Naive B cell (primary cell): ENCODE measurements at regions not wholly inside any gene's neighbourhood (a gene's known extent, or its start where the extent isn't known, plus 50 kb on each side); places are given as distances from the start of the nearest gene placed in this dataset.
"Not testable (repeated sequence)": the region's sequence is repeated elsewhere in the genome, so short reads cannot be mapped to it uniquely, and the experiment has no call there.

Experiments used
- ATAC-seq, 2 donors: fragments of 150-1000 bp; cut with Tn5 transposase; 2 replicates each; pipeline ENCODE4 v1.10.0; 2021; ENCODE audit warnings: low read depth in 2 of 2, mild to moderate bottlenecking in 2 of 2, moderate library complexity in 2 of 2
- DNase-seq: peaks from one replicate; pipeline ENCODE4 v3.0.0; 2022
- H3K27ac Mint-ChIP-seq, 6 donors: one replicate each; pipeline ENCODE4 v1.8.0; 2020 to 2022; ENCODE audit warnings: mild to moderate bottlenecking in 6 of 6, mixed read lengths in 6 of 6, moderate library complexity in 5 of 6, inconsistent platforms in 2 of 6
- H3K27me3 Mint-ChIP-seq, 3 donors: one replicate each; pipeline ENCODE4 v1.8.0; 2021 to 2022; ENCODE audit warnings: mixed read lengths in 3 of 3, mild to moderate bottlenecking in 1 of 3
- H3K36me3 Mint-ChIP-seq, 2 donors: one replicate each; pipeline ENCODE4 v1.8.0; 2020 to 2022; ENCODE audit warnings: mixed read lengths in 2 of 2, inconsistent platforms in 1 of 2, mild to moderate bottlenecking in 1 of 2
- H3K4me1 Mint-ChIP-seq, 3 donors: one replicate each; pipeline ENCODE4 v1.8.0; 2020 to 2022; ENCODE audit warnings: mixed read lengths in 3 of 3, inconsistent platforms in 1 of 3, mild to moderate bottlenecking in 1 of 3, moderate library complexity in 1 of 3
- H3K4me3 Mint-ChIP-seq, 8 donors: one replicate each; pipeline ENCODE4 v1.8.0; 2020 to 2022; ENCODE audit warnings: mild to moderate bottlenecking in 8 of 8, mixed read lengths in 8 of 8, moderate library complexity in 8 of 8, inconsistent platforms in 2 of 8
- H3K9me3 Mint-ChIP-seq, 7 donors: one replicate each; pipeline ENCODE4 v1.8.0; 2020 to 2022; ENCODE audit warnings: mixed read lengths in 7 of 7, mild to moderate bottlenecking in 5 of 7, inconsistent platforms in 2 of 7, moderate library complexity in 1 of 7

DNA sequence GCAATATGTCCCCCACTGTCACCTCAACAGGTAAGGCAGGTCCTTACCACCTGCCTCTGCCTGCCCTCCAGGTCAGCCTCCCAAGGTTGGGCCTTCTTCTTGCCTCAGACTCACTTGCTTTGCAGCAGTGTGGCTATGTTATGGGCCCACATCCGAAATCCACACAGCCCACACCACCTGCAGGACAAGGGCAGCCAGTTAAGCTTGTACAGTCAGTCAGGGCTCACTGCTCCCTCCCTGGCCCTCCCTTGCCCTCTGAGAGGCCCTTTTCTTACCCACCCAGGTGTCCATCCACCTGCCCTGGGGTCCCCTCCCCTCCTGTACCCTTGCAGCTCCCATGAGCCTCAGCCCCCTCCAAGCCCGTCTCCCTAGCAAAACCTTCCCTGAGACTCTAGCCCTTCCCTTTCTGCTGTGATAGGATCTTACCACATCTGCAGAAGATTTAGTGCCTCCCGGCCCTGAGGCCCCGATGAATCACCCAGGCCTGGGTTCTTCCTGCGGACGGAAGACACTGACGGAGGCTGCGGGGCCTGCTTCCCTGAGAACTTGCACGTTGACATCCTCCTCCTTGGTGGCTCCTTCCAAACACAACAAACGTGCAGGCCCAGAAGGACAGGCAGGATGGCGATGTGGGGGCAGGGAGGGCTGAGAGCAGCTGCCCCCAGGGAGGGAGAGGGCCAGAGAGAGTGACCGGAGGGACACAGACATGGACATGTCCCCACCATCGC lies 5466.2 kb upstream of the TPTE start:
- not testable (repeated sequence) for H3K27ac Mint-ChIP-seq, H3K27me3 Mint-ChIP-seq, ATAC-seq, H3K9me3 Mint-ChIP-seq, H3K4me3 Mint-ChIP-seq, H3K36me3 Mint-ChIP-seq, H3K4me1 Mint-ChIP-seq, DNase-seq

DNA sequence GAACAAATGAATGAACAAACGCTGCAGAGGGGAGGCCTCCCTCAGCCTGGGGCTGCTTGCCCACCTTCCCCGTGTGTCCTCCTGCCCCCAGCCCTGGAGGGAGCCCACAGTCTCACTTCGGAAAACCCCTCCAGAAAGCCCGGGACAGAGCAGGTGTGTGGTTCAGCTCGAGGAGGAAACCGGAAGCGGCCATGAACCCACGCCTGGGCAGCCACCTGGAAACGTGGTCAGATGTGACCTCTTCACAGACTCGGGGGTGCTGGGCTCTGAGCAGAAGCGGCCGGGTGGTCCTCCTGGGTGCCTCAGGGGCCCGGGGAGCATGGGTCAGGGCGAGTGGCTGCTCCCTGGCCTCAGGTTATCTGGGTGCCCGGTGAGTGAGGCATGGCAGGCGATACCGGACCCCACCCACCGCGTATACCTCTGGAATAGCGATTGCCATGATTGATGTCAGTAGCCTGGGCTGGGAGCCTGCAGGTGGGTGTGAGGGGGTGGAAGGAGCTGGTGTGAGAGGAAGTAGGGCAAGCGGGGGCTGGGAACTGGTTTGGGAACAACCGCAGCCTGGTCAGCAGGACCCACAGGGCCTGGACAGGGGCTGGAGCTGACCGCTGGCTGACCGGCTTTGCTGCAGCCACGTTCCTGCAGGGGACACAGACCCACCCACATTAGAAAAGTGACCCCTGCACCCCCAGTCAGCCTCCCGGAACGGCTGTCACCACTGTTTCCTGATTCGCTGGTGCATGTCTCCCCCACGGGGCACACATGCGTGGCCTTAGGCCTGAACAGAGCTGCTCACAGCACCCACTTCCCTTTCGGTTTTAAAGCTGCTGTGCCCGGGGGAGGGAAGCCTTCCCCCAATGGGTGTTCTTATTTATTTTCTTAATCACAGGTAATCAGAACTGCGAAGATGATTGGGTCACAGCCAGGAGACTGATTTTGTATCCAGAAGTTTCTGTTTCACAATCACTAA lies 5465.1 kb upstream of the TPTE start:
- peak; percentile 80 to 81 for ATAC-seq
- H3K9me3 Mint-ChIP-seq, H3K27ac Mint-ChIP-seq, H3K4me3 Mint-ChIP-seq, H3K4me1 Mint-ChIP-seq, DNase-seq, H3K27me3 Mint-ChIP-seq, H3K36me3 Mint-ChIP-seq: not testable (repeated sequence)

GRCh38 chr21:5057077-5057476 lies 5464.3 kb upstream of the TPTE start:
- not testable (repeated sequence) for H3K27me3 Mint-ChIP-seq, H3K4me1 Mint-ChIP-seq, DNase-seq, H3K9me3 Mint-ChIP-seq, ATAC-seq, H3K4me3 Mint-ChIP-seq, H3K36me3 Mint-ChIP-seq, H3K27ac Mint-ChIP-seq

- not testable (repeated sequence) for ATAC-seq, DNase-seq, H3K4me3 Mint-ChIP-seq, H3K27me3 Mint-ChIP-seq, H3K9me3 Mint-ChIP-seq, H3K4me1 Mint-ChIP-seq, H3K36me3 Mint-ChIP-seq, H3K27ac Mint-ChIP-seq
These were observed 5460.9 kb upstream of the TPTE start for GRCh38 chr21:5060364-5061083.

DNA sequence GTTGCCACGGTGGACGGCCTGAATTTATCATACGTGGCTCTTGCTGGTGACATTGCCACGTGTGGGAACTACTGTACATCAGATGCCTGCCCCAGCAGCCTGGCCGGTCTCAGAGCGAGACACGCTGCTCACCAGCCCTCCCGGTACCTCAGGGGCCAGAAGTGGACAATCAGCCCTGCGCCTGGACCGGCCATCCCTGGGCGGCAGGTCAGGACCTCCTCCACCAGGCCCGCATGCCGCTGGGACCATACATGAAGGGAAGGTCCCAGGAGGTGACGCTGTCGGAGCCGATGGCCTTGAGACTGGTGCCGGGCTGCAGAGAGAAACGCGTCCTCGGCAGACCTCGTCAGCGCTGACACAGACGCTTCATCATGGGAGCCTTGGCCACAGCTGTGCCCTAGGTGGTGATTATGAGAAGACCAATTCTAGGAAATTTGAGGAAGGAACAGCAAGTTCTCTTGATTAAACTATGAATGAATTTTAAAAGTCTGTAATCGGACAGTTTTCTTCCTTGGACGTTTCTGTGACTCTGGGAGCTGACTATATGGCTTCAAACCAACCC lies 5456.7 kb upstream of the TPTE start:
- H3K4me1 Mint-ChIP-seq, H3K4me3 Mint-ChIP-seq, DNase-seq, H3K27me3 Mint-ChIP-seq, H3K9me3 Mint-ChIP-seq, ATAC-seq, H3K36me3 Mint-ChIP-seq: not testable (repeated sequence)
- peak overlapping the region in 1 of 6 donors; percentile 70 for H3K27ac Mint-ChIP-seq

DNA sequence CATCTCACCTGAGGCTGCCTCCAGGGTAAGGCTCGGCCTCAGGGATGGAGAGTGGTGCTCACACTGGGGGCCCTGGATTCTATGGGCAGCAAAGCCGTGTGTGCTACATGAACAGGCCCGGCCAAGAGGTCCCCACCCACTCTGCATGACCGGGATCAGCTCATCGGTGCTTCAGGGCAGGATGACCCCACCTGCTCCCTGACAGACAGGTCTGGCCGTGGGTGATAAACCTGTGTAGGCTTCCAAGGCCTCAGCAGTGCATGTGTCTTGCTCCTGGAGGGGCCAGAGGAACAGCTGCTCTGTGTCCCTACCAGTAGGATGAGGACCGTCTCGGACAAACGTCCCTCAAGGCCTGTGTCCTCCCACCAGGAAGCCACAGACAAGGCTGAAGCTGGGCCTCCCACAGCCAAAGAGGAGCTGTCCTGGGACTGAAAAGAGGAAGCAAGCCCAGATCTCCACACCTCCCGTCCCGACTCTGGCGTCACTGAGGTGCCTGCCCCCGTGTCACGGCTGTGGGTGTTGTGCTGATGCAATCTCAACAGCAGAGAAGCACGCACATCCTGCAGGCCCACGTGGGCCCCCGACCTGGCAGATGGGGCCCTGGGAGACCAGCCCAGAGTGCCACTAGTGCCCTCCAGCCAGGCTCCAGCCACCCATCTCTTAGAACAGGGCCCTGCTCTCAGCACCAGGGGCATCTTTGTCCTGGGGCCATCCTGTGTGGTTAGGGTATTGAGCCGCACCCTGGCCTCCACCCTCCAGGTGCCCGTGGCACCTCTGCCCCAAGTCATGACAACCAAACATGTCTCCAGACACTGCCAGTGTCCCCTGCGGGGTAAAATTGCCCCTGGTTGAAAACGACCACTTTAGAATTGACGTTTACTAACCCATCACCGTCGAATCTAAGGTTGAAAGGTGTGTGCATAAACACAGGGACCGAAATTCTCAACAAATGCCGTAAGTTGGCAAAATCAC lies 5455.9 kb upstream of the TPTE start:
- DNase-seq: peak; percentile 95
- peak; percentile 93 to 94 for ATAC-seq
- H3K4me1 Mint-ChIP-seq, H3K9me3 Mint-ChIP-seq, H3K27me3 Mint-ChIP-seq, H3K4me3 Mint-ChIP-seq, H3K36me3 Mint-ChIP-seq: not testable (repeated sequence)
- H3K27ac Mint-ChIP-seq: peak overlapping the region in 5 of 6 donors; percentile 74 to 96 (median 94)

DNA sequence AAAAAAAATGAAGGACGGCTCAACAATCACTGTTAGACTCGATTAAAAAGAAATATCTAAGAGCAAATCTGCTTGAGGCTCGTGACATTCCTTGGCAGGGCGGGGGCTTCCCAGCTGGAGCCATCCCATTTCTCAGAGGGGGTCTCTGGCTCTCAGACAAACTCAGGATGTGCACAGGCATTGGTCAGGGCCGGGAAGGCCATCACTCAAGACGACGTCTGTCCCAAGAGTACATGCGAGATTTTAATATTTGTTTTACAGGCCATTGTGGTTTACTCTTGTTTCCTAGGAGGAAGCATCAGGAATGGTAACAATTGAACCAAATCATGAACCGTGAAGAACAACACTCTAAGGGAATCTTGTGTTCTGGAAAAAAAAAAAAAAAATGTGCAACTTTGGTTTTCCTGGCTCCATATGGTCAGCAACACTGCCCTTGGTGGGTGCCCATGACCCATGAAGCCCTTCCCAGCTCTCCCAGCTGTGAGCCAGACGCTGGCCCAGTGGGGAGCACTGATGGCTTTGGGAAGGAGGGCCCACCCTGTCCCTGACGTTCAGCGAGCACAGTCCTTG lies 5454.6 kb upstream of the TPTE start:
- not testable (repeated sequence) for H3K4me3 Mint-ChIP-seq, ATAC-seq
- peak overlapping the region in 5 of 6 donors; percentile 9 to 96 (median 94) for H3K27ac Mint-ChIP-seq

GRCh38 chr21:5067326-5068048 lies 5453.9 kb upstream of the TPTE start:
- not testable (repeated sequence) for ATAC-seq, H3K4me3 Mint-ChIP-seq, H3K27me3 Mint-ChIP-seq, H3K36me3 Mint-ChIP-seq, H3K27ac Mint-ChIP-seq, H3K4me1 Mint-ChIP-seq, H3K9me3 Mint-ChIP-seq, DNase-seq

More for the DNA sequence above, 5454.6 kb upstream of the TPTE start:
- not testable (repeated sequence) for H3K9me3 Mint-ChIP-seq, H3K27me3 Mint-ChIP-seq, DNase-seq, H3K36me3 Mint-ChIP-seq, H3K4me1 Mint-ChIP-seq

DNA sequence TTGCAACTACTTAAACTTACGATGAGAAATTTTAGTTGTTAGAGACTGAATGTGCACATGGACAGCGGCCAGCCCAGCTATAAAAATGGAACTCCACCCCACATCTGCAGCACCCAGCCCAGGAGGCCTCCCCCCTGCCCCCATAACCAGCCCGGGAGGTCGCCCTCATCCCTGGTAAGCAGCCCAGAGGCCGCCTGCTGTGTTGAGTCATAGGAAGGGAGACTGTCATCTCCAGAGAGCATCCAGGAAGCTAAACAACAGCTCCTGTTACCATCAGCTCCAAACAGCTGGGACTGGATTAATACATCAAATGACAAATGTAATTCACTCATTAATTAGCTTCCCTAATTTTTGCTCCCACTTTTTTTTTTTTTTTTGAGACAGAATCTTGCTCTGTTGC lies 5452.7 kb upstream of the TPTE start:
- not testable (repeated sequence) for H3K4me1 Mint-ChIP-seq, H3K27ac Mint-ChIP-seq, H3K27me3 Mint-ChIP-seq, DNase-seq, H3K36me3 Mint-ChIP-seq, ATAC-seq, H3K4me3 Mint-ChIP-seq, H3K9me3 Mint-ChIP-seq

DNA sequence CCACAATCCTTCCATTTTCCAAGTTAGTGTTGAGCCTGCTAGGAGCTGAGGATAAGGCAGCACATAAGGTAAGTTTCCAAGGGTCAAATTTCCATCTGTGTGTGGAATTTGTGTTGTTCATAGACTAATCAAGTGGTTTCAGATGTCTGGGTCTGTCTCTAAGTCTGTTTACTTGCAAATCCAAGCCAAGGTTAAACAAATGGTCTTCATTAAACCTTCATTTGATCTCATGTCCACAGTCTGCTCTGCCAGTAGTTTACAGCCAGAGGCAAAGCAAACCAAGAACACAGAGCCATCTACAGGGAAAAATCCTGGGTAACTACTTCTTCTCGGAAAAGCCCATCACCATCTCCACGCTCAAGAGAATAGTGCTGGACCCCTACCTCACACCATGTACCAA lies 5450.2 kb upstream of the TPTE start:
- H3K9me3 Mint-ChIP-seq, DNase-seq, H3K4me3 Mint-ChIP-seq, H3K36me3 Mint-ChIP-seq, H3K27me3 Mint-ChIP-seq, H3K27ac Mint-ChIP-seq, H3K4me1 Mint-ChIP-seq, ATAC-seq: not testable (repeated sequence)

DNA sequence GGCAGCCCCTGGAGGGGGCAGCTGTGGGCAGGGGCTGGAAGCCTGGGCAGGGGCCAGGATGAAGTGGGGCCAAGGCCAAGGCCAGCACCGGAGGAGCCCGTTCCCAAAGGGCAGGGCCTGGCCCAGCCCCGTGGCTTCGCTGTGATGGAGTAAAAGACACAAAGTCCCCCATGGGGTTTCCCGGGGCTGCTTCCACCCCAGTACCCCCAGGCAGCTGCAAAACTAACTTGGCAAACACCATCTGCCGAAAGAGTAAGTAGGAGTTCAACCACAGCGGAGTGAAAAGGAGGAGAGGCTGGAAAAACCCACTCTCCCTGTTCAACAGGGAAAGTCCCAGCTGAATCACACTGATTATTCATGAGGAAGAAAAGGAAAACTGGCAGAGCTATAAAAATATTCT lies 5444.5 kb upstream of the TPTE start:
- not testable (repeated sequence) for H3K27me3 Mint-ChIP-seq, H3K27ac Mint-ChIP-seq, H3K36me3 Mint-ChIP-seq, DNase-seq, H3K4me1 Mint-ChIP-seq, H3K9me3 Mint-ChIP-seq, H3K4me3 Mint-ChIP-seq
- peak; percentile 46 to 58 for ATAC-seq

DNA sequence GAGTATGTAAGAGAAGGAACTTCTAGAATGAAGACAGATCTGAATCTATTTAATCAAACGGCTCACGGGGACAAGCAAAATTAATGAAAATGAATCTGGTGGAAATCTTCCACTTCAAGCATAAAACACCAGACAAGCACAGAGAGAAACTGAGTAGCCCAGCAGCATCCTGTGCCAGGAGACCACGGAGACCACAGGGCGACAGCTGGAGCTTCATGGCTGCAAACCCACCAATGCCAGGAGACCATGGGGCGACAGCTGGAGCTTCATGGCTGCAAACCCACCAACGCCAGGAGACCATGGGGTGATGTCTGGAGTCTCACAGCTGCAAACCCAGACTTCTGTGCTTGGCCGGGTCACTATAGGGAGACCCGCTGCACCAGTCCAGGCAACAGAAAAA lies 5442.0 kb upstream of the TPTE start:
- not testable (repeated sequence) for H3K4me1 Mint-ChIP-seq, ATAC-seq, H3K9me3 Mint-ChIP-seq, DNase-seq, H3K36me3 Mint-ChIP-seq, H3K27me3 Mint-ChIP-seq, H3K4me3 Mint-ChIP-seq, H3K27ac Mint-ChIP-seq
